Heart left ventricle (tissue), 16 donors: ENCODE measurements at regions not wholly inside any gene's neighbourhood (a gene's known extent, or its start where the extent isn't known, plus 50 kb on each side); places are given as distances from the start of the nearest gene placed in this dataset.

ENCODE experiments used
- ATAC-seq, 4 donors: fragments of 200-7000 bp; cut with Tn5 transposase; one replicate each; pipeline ENCODE4 v1.9.1; 2020 to 2022; ENCODE audit warnings: moderate library complexity in 4 of 4, mild to moderate bottlenecking in 3 of 4, moderate number of reproducible peaks in 1 of 4
- DNase-seq, 5 donors: peaks; one replicate each; pipeline ENCODE4 v3.0.0-alpha.2; 2020
- H3K27ac ChIP-seq, 12 donors: fragments of 200-600 bp; sonication (generic) in 4 of 12; one replicate each; pipeline versions ENCODE4 v1.5.0 to v1.8.0; 2016 to 2022; ENCODE audit warnings: mild to moderate bottlenecking in 2 of 12
- H3K27me3 ChIP-seq, 9 donors: fragments of 200-600 bp; sonication (generic) in 2 of 9; one replicate each; pipeline versions ENCODE4 v1.5.1 to v1.8.0; 2016 to 2022; ENCODE audit warnings: mild to moderate bottlenecking in 3 of 9
- H3K36me3 ChIP-seq, 9 donors: fragments of 200-600 bp; sonication (generic) in 2 of 9; one replicate each; pipeline versions ENCODE4 v1.5.0 to v1.8.0; 2018 to 2022; ENCODE audit warnings: mild to moderate bottlenecking in 2 of 9
- H3K4me1 ChIP-seq, 12 donors: fragments of 200-600 bp; sonication (generic) in 4 of 12; one replicate each; pipeline versions ENCODE4 v1.5.0 to v1.8.0; 2016 to 2022; ENCODE audit warnings: mild to moderate bottlenecking in 3 of 12
- H3K4me3 ChIP-seq, 12 donors: fragments of 200-600 bp; sonication (generic) in 4 of 12; one replicate each; pipeline versions ENCODE4 v1.5.0 to v1.8.0; 2017 to 2022; ENCODE audit warnings: mild to moderate bottlenecking in 9 of 12, moderate library complexity in 4 of 12
- H3K9me3 ChIP-seq, 12 donors: fragments of 200-600 bp; sonication (generic) in 4 of 12; one replicate each; pipeline versions ENCODE4 v1.5.0 to v1.8.0; 2016 to 2022; ENCODE audit warnings: mild to moderate bottlenecking in 1 of 12
- POLR2A ChIP-seq, 2 donors: fragments of 450-650 bp; IDR thresholded peaks; one replicate each; pipeline ENCODE4 v1.6.1; 2017; ENCODE audit warnings: antibody characterized with exemption in 2 of 2, mild to moderate bottlenecking in 2 of 2, moderate library complexity in 2 of 2
- whole genome bisulfite sequencing, 4 donors: extraction: QIAGEN DNeasy Blood & Tissue Kit in 2 of 4; methylation state at CpG; one replicate each; pipeline versions ENCODE4 v1.1.5 to v1.1.7; 2013 to 2018; 5-methylcytosine and 5-hydroxymethylcytosine counted together
- intact Hi-C, 10 donors: fragments of 100-400 bp; cut with DNase I; formaldehyde crosslinking; loops; one replicate each; pipeline versions ENCODE4 v1.11.1 to v1.14.2; 2022
- TF ChIP-seq, protein P1 (sequence below), 12 donors: fragments of 200-600 bp; sonication (generic) in 4 of 12; IDR thresholded peaks; one replicate each; pipeline versions ENCODE4 v1.5.0 to v1.8.0; 2018 to 2022; ENCODE audit warnings: antibody characterized with exemption in 12 of 12, mild to moderate bottlenecking in 5 of 12
- donor health status: ischemic (EF 13 %, LVEDD 7.1; RV severe dilation, severe dysfunction).
- donor health status: healthy with polysubstance abuse.
- donor health status: DM: no; HTN: yes; CAD: no.
- donor health status: DM: no; HTN: no; CAD: no.
- donor health status: ischemic (EF 25% LVEDD 6.9; RV normal size, moderate dysfunction).
- donor health status: ischemic (EF 25% LVEDD 5.7; RV mildly dilated, moderate dysfunction).
- donor health status: healthy.
- donor health status: DM: yes; HTN: yes; CAD: no.
- donor health status: ischemic (EF 35%, LVEDD 5.7; RV mildly dilated, moderate dysfunction).
- donor health status: nonischemic (EF 11% LVEDD 7.7; RV severe dilation, severe dysfunction).
- donor health status: DM: yes; HTN: yes; CAD: no.
- donor health status: PGD.
- donor health status: ischemic (EF 29% LVEDD 5.4; RV normal size, mild dysfunction).
- donor health status: nonischemic (EF 23%, LVEDD 6.1; RV moderate dilation, normal function).

DNA sequence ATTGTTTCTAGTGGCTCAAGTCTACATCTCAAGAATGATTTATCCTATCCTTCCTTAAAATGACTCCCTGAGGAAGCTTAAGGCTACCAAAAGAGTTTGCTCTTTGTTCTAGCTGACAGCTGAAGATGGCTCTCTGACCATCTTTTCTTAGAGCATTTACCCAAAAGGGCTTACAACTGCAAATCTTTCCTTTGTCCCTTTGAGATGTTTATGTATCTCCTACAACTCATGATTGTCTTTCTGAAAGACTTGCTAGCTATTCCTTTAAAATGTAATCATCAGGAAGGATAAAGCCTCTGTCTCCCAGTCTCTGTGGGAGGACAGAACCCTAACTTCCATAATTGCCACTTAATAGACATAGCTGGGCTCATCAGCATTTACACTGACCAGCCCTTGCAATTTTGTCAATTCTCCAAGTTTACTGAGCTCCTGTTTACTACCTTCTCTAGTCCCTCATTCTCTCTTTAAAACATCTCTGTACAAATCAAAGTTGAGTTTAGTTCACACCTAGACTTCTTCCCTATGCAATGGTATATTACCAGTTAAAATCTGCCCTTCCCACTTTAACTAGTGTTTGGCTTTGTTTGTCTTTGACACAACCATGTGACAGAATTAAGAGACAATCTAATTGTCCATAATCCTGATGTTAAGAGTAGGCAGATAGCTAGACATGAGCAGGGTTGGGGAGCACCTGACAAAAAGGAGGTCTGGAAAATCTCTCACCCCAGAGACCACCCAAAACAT lies 188.2 kb downstream of the PTH2R start:
- no peaks in the 10 kb centered on the region for H3K27me3 ChIP-seq
- ATAC-seq, result no peak
- DNase-seq, result no peak
- H3K9me3 ChIP-seq, result no peaks in the 10 kb centered on the region
- no peaks in the 10 kb centered on the region for H3K4me1 ChIP-seq
- H3K36me3 ChIP-seq, result no peaks in the 10 kb centered on the region
- intact Hi-C loops, result no loop called here
- H3K4me3 ChIP-seq, result no peak overlapping the region
- H3K27ac ChIP-seq, result no peak overlapping the region
- TF ChIP-seq, protein P1, sequence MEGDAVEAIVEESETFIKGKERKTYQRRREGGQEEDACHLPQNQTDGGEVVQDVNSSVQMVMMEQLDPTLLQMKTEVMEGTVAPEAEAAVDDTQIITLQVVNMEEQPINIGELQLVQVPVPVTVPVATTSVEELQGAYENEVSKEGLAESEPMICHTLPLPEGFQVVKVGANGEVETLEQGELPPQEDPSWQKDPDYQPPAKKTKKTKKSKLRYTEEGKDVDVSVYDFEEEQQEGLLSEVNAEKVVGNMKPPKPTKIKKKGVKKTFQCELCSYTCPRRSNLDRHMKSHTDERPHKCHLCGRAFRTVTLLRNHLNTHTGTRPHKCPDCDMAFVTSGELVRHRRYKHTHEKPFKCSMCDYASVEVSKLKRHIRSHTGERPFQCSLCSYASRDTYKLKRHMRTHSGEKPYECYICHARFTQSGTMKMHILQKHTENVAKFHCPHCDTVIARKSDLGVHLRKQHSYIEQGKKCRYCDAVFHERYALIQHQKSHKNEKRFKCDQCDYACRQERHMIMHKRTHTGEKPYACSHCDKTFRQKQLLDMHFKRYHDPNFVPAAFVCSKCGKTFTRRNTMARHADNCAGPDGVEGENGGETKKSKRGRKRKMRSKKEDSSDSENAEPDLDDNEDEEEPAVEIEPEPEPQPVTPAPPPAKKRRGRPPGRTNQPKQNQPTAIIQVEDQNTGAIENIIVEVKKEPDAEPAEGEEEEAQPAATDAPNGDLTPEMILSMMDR (IDR thresholded peaks at IDR 0.05), result no peak
- no peak for TF ChIP-seq POLR2A (IDR thresholded peaks at IDR 0.05)

DNA sequence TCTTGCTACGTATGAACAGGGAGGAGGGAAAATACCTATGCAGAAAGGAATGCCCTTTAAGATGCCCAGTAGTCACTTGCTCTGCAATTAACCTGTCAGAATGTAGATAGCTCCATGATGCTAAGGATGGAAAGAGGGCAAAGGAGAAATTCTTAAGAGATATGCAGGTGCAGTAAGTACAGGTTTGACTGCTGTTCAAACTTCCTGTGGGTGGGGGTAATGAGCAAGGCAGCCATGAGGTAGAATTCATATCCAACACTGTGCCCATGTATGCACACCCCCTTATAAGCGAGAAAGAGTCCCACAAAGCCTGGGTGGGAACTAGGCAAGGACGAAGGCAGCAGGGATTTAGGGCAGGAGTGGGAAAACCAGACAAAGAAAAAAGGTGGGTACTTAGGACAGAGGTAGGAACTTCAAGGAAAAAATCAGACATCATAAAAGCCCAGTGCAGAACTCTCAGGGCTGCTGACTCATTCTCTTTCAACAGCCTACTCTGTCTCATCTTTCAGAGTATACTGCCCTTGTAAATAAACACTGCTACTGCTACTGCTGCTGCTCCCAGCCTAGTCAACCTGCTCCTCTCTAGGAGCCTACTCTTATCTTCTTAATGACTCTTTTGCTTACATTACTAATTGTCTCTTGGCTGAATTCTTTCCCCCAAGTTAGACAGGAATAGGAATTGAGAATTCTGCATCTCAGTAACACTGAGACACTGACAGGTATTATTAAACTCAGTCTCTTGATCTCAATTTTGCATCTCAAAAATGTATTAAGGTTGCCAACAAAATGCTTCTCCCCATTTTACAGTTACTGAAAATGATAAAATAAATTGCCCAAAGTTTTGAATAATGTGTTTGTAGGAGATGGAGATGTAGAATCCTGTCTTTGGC lies 189.0 kb downstream of the PTH2R start:
- H3K27me3 ChIP-seq, result no peaks in the 10 kb centered on the region
- no peak overlapping the region for H3K27ac ChIP-seq
- intact Hi-C loops, result no loop called here
- no peak for ATAC-seq
- 62 to 74% (median 67%) methylated on average over 3 of the region's 3 CpGs for WGBS, 4 donors
- H3K4me1 ChIP-seq, result no peaks in the 10 kb centered on the region
- H3K9me3 ChIP-seq, result no peaks in the 10 kb centered on the region
- no peaks in the 10 kb centered on the region for H3K36me3 ChIP-seq
- no peak for DNase-seq
- H3K4me3 ChIP-seq, result no peak overlapping the region
- TF ChIP-seq, protein P1 (IDR thresholded peaks at IDR 0.05), result no peak
- no peak for TF ChIP-seq POLR2A (IDR thresholded peaks at IDR 0.05)

DNA sequence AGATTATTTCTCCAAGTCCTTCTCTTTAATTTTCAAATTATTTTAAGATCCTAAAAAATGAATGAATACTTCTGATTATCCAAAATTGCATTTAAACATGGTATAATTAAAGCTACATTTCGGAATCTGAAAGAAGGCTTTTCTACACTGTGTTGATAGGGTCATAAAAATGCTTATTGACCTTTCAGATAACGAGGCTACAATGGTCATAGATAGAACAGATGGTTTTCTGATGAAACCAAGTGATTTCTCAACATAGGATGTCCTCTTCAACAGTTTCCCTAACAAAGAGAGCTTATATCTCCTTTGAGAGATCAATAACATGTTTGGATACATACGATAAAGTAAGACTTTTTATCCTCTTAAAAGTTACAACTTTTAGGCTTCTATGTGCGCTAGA lies 201.1 kb downstream of the PTH2R start:
- H3K36me3 ChIP-seq, result no peaks in the 10 kb centered on the region
- ATAC-seq (no peak), DNase-seq (no peak)
- WGBS, 4 donors, result 57 to 80% (median 76%) methylated on average over 4 of the region's 4 CpGs
- no peak overlapping the region for H3K27ac ChIP-seq
- peaks cover 0 to 12% (median 1%) of the 10 kb centered on the region in 12 donors for H3K9me3 ChIP-seq
- intact Hi-C loops, result loop anchor here in 1 of 10 donors (10.0 kb wide), 1 partner anchor 107 kb away; no protein-coding TSS in a partner anchor
- no peaks in the 10 kb centered on the region for H3K4me1 ChIP-seq
- no peak overlapping the region for H3K4me3 ChIP-seq
- no peaks in the 10 kb centered on the region for H3K27me3 ChIP-seq
- TF ChIP-seq POLR2A (IDR thresholded peaks at IDR 0.05), result no peak
- TF ChIP-seq, protein P1 (IDR thresholded peaks at IDR 0.05), result no peak
